ENCODE measurements at regions not wholly inside any gene's neighbourhood (a gene's known extent, or its start where the extent isn't known, plus 50 kb on each side); places are given as distances from the start of the nearest gene placed in this dataset.

DNA sequence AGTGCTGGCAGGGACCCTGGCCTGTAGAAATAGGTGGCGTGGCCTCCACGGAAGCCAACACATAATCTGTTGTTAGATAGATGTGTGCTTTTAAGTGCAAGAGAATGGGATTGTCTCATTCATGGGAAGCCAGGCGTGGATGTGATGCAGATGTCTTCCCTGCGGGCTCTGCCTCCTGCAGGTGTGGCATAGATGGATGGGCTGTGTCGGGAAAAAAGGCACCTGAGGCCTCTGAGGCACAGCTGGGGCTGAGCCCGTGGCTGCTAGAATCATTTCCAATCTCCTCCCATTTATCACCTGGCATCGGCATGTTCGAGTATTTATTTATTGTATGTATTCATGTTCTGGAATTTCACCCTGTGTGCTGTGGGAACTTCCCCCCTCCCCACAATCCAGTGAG, 353.4 kb upstream of the AJAP1 start:
- no peak for DNase-seq

DNA sequence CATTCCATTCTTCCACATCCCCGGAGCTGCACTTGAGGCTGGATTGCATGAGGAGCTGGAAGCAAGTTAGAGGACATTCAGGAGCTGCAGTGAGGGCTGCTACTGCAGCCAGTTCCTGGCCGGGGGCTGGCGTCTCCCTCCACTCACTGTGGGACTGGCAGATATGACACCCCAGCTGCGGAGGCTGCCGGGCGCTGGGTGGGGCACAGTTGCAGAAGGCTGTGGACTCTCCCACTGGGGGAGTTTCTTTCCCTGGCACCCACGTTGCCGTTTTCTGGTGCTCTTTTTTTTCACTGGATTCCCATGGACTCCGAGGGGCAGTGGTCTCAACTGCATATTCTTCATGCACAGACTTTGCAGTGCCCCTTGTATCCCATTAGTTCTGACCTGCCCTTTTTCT, 351.1 kb upstream of the AJAP1 start:
- no peak for DNase-seq

DNA sequence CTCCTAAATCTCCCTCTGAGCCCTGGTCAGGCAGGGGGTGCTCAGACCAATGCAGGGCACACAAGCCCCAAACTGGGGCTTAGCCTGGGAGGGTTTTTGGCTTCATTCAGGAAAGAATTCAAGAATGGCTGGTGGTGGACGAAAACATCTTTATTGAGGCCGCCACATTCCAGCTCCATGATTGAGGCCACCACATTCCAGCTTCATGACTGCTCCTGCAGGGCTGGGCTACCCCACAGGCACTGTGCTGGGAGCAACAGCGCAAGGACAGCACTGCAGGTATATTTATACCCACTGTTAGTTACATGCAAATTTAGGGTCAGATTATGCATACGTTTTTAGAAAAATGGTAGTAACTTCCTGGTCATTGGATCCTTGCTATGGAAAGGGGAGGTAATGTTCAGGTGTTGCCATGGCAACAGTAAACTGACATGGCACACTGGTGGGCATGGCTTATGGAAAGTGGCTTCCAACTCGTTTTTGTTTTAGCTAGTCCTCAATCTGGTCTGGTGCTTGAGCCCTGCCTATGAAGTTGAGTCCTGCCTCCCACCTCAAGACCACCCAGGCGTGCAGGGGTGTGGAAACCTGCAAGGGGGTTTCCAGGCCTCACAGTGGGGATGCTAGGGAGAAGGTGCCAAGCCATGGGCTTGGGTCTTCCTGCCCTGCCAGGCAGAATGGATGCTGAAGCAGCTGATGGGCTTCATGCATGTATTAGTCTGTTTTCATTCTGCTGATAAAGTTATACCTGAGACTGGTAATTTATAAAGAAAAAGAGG, 348.7 kb upstream of the AJAP1 start:
- DNase-seq: no peak

GRCh38 chr1:4306559-4307467, 347.6 kb upstream of the AJAP1 start:
- DNase-seq: no peak

DNA sequence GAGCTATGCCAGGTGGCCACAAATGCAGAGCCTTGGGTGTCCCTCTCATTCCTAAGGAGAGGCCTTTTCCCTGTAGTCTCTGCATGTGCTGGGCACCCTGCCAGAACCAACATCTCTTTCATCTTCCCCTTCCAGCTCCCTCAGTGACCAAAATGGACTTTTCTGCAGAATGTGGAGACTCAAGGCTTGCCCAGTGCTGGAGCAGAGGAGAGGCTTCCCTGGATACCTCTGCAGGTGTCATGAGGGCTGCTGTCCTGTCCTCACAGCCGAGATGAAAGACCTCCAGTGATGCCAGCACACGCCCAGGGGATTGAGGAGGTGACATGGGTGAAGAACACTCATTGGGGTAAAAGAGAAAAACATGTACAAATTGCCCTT, 347.0 kb upstream of the AJAP1 start:
- no peak for DNase-seq

GRCh38 chr1:4307911-4308545, 346.4 kb upstream of the AJAP1 start:
- no peak for DNase-seq

- no peak for DNase-seq
These were observed 345.6 kb upstream of the AJAP1 start for GRCh38 chr1:4308806-4309205.

DNA sequence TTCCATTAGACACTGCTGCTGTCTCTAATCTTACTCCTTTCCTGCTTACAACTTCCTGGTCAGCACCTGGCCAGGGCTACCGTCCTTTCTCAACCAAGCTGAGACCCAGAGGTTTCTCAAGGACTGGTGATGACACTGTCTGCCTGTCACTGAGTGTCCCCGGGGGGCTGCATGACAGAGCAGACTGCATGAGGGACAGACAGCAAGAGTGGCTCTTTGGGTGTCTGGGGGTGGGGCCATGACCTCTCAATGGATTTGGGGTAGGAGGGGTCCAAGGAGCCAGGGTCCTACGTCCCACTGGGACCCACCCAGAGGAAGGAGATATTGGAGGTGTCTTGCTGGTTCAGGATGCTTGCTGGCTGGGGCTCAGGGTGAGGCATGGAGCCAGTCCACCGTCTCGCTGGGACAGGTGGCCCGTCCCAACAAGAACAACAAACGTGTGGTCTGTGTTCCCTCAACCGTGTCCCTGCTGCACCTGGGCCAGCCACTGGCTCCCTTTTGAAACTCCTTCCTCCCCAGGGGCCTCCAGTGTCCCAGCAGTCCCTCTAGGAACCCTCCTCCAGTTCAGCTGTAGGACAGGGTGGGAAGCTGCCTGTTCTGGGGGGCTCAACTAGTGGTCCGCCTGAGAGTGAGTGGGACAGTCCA, 344.6 kb upstream of the AJAP1 start:
- DNase-seq: no peak

DNA sequence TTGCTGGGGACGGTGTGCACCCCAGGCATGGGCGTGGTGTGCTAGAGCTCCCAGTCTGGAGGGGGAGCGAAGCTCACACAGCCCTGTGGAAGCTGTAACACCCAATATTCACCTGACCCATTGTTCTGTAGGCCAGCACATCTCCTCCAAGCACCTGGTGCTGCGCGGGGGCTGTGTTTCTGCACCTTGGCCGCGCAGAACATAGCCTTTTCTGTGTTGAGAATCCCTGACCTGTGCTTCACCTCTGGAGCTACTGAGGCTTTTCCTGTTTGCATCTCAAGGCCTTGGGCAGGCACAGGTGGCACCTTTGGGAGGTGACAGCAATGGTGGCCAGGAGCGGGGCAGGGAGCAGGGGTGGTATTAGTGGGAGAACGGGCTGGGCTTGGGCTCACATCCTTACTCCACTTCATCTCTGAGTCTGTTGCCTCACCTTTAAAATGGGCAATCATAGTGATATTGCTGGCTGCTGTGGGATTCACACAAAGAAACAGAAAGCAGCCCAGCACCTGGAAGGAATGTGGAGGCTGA, 343.9 kb upstream of the AJAP1 start:
- DNase-seq: no peak

- no peak for DNase-seq
These were observed 342.4 kb upstream of the AJAP1 start for GRCh38 chr1:4312024-4312423.

GRCh38 chr1:4315202-4315601, 339.2 kb upstream of the AJAP1 start:
- no peak for DNase-seq

DNA sequence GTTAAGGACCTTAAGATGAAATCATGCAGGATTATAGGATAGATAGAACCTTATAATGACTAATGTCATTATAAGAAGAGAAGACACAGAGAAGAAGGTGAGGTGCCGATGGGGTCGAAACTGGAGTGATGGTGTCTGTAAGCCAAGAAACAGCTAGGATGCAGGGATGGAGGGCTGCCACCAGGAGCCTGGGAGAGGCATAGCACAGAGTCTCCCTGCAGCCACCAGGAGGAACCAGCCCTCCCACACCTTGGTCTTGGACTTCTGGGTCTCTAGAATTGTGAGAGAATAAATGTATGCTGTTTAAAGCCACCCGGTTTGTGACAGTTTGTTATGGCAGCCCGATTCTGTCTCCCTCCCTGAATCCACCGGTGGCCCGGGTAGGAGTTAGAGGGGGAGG, 337.2 kb upstream of the AJAP1 start:
- no peak for DNase-seq

- DNase-seq: no peak
These were observed 335.7 kb upstream of the AJAP1 start for GRCh38 chr1:4318720-4319119.

DNA sequence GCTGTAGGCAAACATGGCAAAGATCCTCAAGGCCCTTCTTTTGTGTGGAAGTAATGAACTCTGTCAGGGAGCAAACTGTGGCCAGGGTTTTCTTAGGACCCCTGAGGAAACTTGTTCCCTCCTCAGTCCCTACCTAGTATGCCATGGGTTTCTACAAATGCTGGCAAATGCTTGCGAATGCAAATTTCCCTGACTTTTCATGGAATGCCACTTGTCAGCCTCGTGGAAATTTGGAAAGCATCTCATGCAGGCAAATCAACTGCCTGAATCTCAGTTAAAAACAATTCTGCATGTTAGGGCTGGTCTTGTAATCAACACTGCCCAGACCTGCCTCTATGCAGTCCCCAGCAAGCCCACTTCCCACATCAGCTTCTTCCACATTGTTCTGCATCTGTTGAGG, 334.9 kb upstream of the AJAP1 start:
- no peak for DNase-seq

GRCh38 chr1:4322881-4323280, 331.5 kb upstream of the AJAP1 start:
- DNase-seq: no peak

- DNase-seq: no peak
These were observed 331.1 kb upstream of the AJAP1 start for GRCh38 chr1:4323309-4323708.

- DNase-seq: no peak
These were observed 329.9 kb upstream of the AJAP1 start for GRCh38 chr1:4324525-4324924.

DNA sequence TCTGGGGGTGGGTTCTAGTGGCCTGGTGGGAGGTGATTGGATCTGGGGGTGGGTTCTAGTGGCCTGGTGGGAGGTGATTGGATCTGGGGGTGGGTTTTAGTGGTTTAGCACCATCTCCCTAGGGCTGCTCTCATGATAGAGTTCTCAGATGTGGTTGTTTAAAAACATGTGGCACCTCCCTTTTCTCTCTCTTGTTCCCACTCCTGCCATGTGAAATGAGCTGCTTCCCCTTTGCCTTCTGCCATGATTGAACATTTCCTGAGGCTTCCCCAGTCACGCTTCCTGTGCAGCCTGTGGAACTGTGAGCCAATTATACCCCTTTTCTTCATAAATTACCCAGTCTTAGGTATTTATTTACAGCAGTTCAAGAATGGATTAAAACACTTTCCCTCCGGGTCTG, 327.3 kb upstream of the AJAP1 start:
- DNase-seq: no peak

GRCh38 chr1:4328402-4329071, 325.9 kb upstream of the AJAP1 start:
- no peak for DNase-seq

DNA sequence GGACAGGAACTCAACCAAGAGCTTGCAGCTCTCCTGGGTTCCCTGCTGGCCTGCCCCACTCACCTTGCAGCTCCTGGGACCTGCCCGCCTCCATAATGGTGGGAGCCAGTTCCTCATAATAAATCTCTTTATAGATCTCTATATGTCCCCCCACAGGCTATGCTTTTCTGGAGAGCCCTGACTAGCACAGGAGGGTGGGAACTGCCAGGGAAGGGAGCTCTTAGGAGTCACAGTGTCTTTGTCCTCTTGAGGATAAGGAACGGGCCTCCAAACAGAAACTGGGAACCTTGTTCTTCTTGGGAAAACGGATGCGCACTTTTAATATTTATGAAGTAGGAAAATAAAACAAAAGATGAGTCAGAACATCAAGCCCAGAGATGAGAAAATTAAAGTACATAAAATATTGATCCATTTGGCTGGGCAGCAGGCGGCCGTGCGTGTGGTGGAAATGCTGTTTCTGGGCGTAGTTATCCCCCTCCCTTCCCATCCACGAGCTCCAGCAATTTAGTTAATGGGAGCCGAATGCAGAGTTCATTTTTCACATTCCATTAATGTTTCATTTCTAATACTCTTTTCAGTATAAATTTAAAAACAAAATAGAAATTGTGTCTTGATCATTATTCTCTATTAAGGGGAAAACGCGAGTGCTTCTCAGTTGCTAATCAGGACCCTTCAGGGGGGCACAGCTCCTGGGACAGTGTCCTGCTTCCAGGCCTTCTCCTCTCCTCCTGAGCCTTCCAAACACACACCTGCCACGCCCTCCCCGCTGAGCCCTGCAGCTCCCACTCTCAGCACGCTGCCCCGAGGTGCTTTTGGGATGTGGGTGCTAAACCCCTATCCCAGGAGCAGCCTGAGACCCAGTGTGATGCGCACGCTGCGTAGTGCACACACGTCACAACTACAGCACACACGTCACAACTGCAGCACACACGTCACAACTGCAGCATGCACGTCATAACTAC, 323.3 kb upstream of the AJAP1 start:
- DNase-seq: no peak

DNA sequence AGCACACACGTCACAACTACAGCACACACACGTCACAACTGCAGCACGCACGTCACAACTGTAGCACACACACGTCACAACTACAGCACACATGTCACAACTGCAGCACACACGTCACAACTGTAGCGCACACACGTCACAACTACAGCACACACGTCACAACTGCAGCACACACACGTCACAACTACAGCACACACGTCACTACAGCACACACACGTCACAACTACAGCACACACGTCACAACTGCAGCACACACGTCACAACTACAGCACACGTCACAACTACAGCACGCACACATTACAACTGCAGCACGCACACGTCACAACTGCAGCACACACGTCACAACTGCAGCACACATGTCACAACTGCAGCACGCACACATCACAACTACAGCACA, 322.6 kb upstream of the AJAP1 start:
- no peak for DNase-seq
